Psoas muscle (tissue), 7 donors: ENCODE measurements at regions not wholly inside any gene's neighbourhood (a gene's known extent, or its start where the extent isn't known, plus 50 kb on each side); places are given as distances from the start of the nearest gene placed in this dataset.

Experiments used
- ATAC-seq, 4 donors: fragments of 200-7000 bp; cut with Tn5 transposase; one replicate each; pipeline ENCODE4 v1.9.1; 2020; ENCODE audit warnings: moderate library complexity in 3 of 4, mild to moderate bottlenecking in 2 of 4
- DNase-seq, 2 donors: peaks; one replicate each; pipeline ENCODE4 v3.0.0-alpha.2; 2020
- H3K27ac ChIP-seq: fragments of 200-600 bp; one replicate; pipeline ENCODE4 v1.8.0; 2022
- H3K27me3 ChIP-seq, 3 donors: fragments of 200-600 bp in 1 of 3; one replicate each; pipeline versions ENCODE4 v1.6.1 to v1.8.0; 2013 to 2022; ENCODE audit warnings: low read length in 2 of 3, mild to moderate bottlenecking in 2 of 3, moderate library complexity in 1 of 3; ENCODE audit not compliant: insufficient read depth in 3 of 3
- H3K36me3 ChIP-seq, 2 donors: fragments of 200-600 bp in 1 of 2; one replicate each; pipeline versions ENCODE4 v1.6.1 to v1.8.0; 2013 to 2022; ENCODE audit warnings: low read depth in 1 of 2, mild to moderate bottlenecking in 1 of 2, moderate library complexity in 1 of 2; ENCODE audit not compliant: insufficient read depth in 1 of 2
- H3K4me1 ChIP-seq: fragments of 200-600 bp; one replicate; pipeline ENCODE4 v1.8.0; 2022
- H3K4me3 ChIP-seq: fragments of 200-600 bp; one replicate; pipeline ENCODE4 v1.8.0; 2022; ENCODE audit warnings: mild to moderate bottlenecking
- H3K9me3 ChIP-seq: fragments of 200-600 bp; one replicate; pipeline ENCODE4 v1.8.0; 2022
- WGBS, 3 donors: extraction: QIAGEN DNeasy Blood & Tissue Kit; methylation state at CpG; one replicate each; pipeline versions ENCODE4 v1.1.6 to v1.1.7; 2013; 5-methylcytosine and 5-hydroxymethylcytosine counted together
- intact Hi-C, 2 donors: fragments of 100-400 bp; cut with DNase I; formaldehyde crosslinking; loops; one replicate each; pipeline versions ENCODE4 v1.11.0 to v1.14.2; 2022
- TF ChIP-seq, protein P1 (sequence below): fragments of 200-600 bp; IDR thresholded peaks from one replicate; pipeline ENCODE4 v1.8.0; 2022; ENCODE audit warnings: antibody characterized with exemption
- donor health status: healthy with polysubstance abuse.
- donor health status: DM: no; HTN: no; CAD: no; lungs with moderate emphysema.
- donor health status: Bipolar disorder and iron deficiency.
- donor health status: healthy.
- donor health status: DM: yes; HTN: yes; CAD: no.
- donor health status: DM: no; HTN: no; CAD: no.
- donor health status: DM: yes; HTN: yes; CAD: no.

DNA sequence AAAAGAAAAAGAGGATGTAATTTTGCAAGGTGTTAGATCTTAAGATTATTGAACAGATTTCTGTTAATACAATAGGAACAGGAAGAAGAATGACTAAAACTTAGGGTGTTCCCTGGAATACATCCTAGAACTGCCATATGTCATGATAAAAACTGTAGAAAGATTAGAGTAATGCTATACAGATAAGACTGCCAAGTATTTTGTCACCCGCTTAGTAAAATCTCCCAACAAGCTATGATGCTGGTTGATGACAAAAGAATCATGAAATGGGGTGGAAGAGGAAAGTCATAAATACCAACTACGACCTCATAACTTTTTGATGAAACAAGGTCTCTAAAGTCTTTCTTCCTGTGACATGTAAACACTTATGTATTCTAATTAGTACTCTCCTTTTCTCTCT lies 163.6 kb upstream of the COL3A1 start:
- no peaks in the 10 kb centered on the region for H3K4me1 ChIP-seq
- DNase-seq: no peak
- TF ChIP-seq, protein P1, sequence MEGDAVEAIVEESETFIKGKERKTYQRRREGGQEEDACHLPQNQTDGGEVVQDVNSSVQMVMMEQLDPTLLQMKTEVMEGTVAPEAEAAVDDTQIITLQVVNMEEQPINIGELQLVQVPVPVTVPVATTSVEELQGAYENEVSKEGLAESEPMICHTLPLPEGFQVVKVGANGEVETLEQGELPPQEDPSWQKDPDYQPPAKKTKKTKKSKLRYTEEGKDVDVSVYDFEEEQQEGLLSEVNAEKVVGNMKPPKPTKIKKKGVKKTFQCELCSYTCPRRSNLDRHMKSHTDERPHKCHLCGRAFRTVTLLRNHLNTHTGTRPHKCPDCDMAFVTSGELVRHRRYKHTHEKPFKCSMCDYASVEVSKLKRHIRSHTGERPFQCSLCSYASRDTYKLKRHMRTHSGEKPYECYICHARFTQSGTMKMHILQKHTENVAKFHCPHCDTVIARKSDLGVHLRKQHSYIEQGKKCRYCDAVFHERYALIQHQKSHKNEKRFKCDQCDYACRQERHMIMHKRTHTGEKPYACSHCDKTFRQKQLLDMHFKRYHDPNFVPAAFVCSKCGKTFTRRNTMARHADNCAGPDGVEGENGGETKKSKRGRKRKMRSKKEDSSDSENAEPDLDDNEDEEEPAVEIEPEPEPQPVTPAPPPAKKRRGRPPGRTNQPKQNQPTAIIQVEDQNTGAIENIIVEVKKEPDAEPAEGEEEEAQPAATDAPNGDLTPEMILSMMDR: no peak
- no peaks in the 10 kb centered on the region for H3K9me3 ChIP-seq
- intact Hi-C loops: no loop called here
- WGBS, 3 donors: 87 to 99% (median 89%) methylated on average over 2 of the region's 2 CpGs
- H3K4me3 ChIP-seq: no peak overlapping the region
- no peaks in the 10 kb centered on the region for H3K36me3 ChIP-seq
- H3K27ac ChIP-seq: no peak overlapping the region
- no peaks in the 10 kb centered on the region for H3K27me3 ChIP-seq
- no peak for ATAC-seq

DNA sequence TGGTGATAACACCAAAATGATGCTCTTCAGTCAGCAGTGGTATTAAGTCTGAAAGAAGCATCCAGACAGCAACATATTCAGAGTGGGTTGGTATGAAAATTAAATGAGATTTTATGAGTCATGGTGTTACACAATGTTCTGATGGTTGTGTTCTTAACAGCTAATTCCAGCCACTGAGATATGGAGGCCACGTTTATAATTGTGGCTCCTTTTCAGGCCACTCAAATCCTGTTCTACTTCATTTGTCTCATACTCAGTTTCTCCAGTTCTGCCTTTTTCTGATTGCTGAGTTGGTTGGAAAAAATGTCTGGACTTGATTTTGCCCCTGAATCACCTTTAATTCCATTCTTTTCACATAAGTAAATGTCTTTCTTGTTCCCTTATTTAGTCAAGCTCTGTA lies 162.7 kb upstream of the COL3A1 start:
- Histone ChIP-seq H3K27ac (no peak overlapping the region), H3K4me3 (no peak overlapping the region), H3K36me3 (no peaks in the 10 kb centered on the region), H3K9me3 (no peaks in the 10 kb centered on the region), H3K4me1 (no peaks in the 10 kb centered on the region), H3K27me3 (no peaks in the 10 kb centered on the region)
- WGBS, 3 donors: 18 to 63% (median 35%) methylated on average over 1 of the region's 1 CpG
- TF ChIP-seq, protein P1: no peak
- DNase-seq (no peak), ATAC-seq (peak in 1 of 4 donors; percentile 41)
- intact Hi-C loops: no loop called here

DNA sequence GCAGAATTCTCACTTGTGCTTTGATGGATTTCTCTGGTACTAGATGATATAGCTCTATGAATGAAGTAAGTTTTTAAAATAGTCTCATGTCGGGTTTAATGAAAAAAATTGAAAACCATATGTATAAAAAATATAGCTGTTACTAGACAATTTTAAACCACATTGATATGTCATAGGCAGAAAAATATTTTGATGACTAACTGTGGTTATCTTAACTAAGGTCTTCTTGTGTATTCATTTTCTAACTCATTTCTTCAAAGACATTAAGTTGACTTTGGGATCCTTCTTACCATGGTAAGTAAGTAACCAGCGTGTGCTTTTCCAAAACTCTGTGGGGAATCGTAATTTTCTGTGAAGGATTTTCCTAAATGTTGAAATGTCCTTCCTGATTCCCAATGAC lies 160.9 kb upstream of the COL3A1 start:
- no peak for DNase-seq
- ATAC-seq: no peak
- TF ChIP-seq, protein P1: no peak
- Histone ChIP-seq H3K27ac (no peak overlapping the region), H3K4me3 (no peak overlapping the region), H3K9me3 (no peaks in the 10 kb centered on the region), H3K36me3 (no peaks in the 10 kb centered on the region), H3K4me1 (no peaks in the 10 kb centered on the region), H3K27me3 (no peaks in the 10 kb centered on the region)
- intact Hi-C loops: no loop called here
- WGBS, 3 donors: 74 to 83% (median 79%) methylated on average over 3 of the region's 3 CpGs

DNA sequence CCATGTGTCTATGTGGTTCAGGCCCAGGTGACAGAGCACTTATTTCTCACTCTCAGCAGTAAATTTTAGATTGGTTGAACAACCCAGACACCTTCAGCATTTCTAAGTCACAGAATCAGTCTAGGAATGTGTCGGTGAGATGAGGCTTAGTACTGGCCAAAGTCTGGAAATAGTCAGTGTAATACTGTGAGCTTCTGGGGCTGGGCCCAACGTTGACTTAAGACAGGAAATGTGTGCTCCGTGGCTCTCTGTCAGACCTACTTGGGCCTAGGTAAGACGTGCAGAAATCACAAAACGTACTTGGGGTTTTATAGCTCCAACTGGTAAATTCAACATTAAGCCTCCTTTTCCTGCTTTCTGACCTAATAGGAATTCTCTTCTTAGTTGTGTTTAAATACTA lies 160.3 kb upstream of the COL3A1 start:
- WGBS, 3 donors: 48 to 60% (median 54%) methylated on average over 5 of the region's 5 CpGs
- Histone ChIP-seq H3K4me1 (no peaks in the 10 kb centered on the region), H3K9me3 (no peaks in the 10 kb centered on the region), H3K36me3 (no peaks in the 10 kb centered on the region), H3K27me3 (no peaks in the 10 kb centered on the region), H3K27ac (no peak overlapping the region), H3K4me3 (no peak overlapping the region)
- DNase-seq: no peak
- intact Hi-C loops: no loop called here
- TF ChIP-seq, protein P1: no peak
- no peak for ATAC-seq

GRCh38 chr2:188819011-188819410 lies 155.2 kb upstream of the COL3A1 start:
- DNase-seq (no peak), ATAC-seq (no peak)
- Histone ChIP-seq H3K4me1 (no peaks in the 10 kb centered on the region), H3K9me3 (peaks cover 7% of the 10 kb centered on the region), H3K4me3 (no peak overlapping the region), H3K27ac (no peak overlapping the region), H3K36me3 (no peaks in the 10 kb centered on the region), H3K27me3 (no peaks in the 10 kb centered on the region)
- intact Hi-C loops: no loop called here
- 50 to 68% (median 51%) methylated on average over 1 of the region's 1 CpG for WGBS, 3 donors
- TF ChIP-seq, protein P1: no peak
